ENCODE measurements at regions not wholly inside any gene's neighbourhood (a gene's known extent, or its start where the extent isn't known, plus 50 kb on each side); places are given as distances from the start of the nearest gene placed in this dataset.

DNA sequence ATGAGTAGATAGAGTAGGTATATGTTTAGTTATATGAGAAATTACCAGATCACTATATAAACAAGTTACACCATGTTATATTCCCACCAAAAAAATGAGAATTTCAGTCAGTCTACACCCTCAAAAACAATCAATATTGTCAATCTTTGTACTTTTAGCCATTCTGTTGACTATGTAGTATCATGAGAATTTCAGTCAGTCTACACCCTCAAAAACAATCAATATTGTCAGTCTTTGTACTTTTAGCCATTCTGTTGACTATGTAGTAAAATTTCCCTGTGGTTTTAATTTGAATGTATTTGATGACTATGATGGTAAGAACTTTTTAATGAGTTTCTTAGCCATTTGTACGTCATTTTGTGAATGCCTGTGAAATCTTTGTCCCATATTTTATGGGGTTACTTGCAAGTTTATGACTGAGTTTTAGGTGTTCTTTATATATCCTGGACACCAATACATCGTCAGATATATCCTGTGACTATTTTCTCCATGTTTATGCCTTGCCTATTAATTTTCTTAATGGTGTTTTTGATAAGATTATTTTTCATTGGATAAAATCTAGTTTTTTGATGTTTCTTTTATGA is 528.4 kb upstream of the SPHKAP start:
- Histone ChIP-seq H3K4me1 (no peaks in the 10 kb centered on the region), H3K36me3 (no peaks in the 10 kb centered on the region), H3K9ac (ENCODE audit: low read depth in 2 of 2, low read length in 2 of 2) (no peak overlapping the region), H3K9me3 (no peaks in the 10 kb centered on the region), H3K27me3 (no peaks in the 10 kb centered on the region), H3K4me3 (no peak overlapping the region), H3K27ac (no peak overlapping the region)
- no peak for DNase-seq
- TF ChIP-seq, protein P1, sequence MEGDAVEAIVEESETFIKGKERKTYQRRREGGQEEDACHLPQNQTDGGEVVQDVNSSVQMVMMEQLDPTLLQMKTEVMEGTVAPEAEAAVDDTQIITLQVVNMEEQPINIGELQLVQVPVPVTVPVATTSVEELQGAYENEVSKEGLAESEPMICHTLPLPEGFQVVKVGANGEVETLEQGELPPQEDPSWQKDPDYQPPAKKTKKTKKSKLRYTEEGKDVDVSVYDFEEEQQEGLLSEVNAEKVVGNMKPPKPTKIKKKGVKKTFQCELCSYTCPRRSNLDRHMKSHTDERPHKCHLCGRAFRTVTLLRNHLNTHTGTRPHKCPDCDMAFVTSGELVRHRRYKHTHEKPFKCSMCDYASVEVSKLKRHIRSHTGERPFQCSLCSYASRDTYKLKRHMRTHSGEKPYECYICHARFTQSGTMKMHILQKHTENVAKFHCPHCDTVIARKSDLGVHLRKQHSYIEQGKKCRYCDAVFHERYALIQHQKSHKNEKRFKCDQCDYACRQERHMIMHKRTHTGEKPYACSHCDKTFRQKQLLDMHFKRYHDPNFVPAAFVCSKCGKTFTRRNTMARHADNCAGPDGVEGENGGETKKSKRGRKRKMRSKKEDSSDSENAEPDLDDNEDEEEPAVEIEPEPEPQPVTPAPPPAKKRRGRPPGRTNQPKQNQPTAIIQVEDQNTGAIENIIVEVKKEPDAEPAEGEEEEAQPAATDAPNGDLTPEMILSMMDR (IDR thresholded peaks at IDR 0.05), result no peak
- intact Hi-C loops (cut with DNase I), result no loop called here

DNA sequence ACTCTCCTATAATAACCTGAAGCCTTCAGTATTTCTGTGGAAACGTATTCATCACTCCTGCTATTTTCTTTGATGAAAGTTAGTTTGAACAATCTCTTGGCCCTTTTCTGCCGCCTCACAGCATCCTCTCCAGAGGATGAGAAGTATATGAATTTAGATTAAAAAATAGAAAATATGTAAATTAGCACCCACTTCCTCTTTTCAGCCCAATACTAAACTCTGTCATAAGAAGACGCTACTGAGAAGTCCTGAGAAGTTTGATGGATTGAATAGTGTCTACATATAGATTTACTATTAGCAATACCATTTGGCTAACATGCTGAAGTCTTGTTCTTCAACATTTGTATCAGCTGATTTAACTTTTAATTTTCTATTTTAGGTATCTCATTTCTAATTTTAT is 526.4 kb upstream of the SPHKAP start:
- H3K27ac ChIP-seq, result no peak overlapping the region
- H3K27me3 ChIP-seq, result no peaks in the 10 kb centered on the region
- no peaks in the 10 kb centered on the region for H3K36me3 ChIP-seq
- intact Hi-C loops (cut with DNase I), result no loop called here
- no peak overlapping the region for H3K9ac ChIP-seq (ENCODE audit: low read depth in 2 of 2, low read length in 2 of 2)
- no peaks in the 10 kb centered on the region for H3K4me1 ChIP-seq
- no peak for DNase-seq
- H3K9me3 ChIP-seq, result no peaks in the 10 kb centered on the region
- no peak overlapping the region for H3K4me3 ChIP-seq
- TF ChIP-seq, protein P1 (IDR thresholded peaks at IDR 0.05), result no peak

DNA sequence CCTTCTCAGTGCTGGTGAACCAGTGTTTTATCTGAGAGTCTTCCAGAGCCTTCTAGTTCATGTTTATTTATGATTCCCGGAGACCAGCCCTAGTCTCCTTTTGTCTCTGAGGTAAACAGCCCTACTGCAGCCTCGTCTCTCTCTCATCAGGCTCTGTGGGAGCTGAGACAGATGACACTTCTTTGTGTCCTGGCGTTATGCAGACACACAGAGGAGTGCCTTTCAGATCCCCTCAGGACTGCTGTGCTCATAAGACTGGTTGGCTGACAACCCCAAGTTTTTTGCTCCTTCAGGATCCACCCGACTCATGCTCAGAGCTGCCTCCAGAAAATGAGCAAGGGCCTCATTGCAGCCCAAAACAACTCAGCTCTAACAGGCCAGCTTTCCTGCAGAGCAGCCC is 523.8 kb upstream of the SPHKAP start:
- TF ChIP-seq, protein P1 (IDR thresholded peaks at IDR 0.05), result no peak
- no peak for DNase-seq
- Histone ChIP-seq H3K4me1 (no peaks in the 10 kb centered on the region), H3K36me3 (no peaks in the 10 kb centered on the region), H3K9me3 (no peaks in the 10 kb centered on the region), H3K27ac (no peak overlapping the region), H3K27me3 (no peaks in the 10 kb centered on the region), H3K9ac (ENCODE audit: low read depth in 2 of 2, low read length in 2 of 2) (no peak overlapping the region), H3K4me3 (no peak overlapping the region)
- intact Hi-C loops (cut with DNase I), result no loop called here

DNA sequence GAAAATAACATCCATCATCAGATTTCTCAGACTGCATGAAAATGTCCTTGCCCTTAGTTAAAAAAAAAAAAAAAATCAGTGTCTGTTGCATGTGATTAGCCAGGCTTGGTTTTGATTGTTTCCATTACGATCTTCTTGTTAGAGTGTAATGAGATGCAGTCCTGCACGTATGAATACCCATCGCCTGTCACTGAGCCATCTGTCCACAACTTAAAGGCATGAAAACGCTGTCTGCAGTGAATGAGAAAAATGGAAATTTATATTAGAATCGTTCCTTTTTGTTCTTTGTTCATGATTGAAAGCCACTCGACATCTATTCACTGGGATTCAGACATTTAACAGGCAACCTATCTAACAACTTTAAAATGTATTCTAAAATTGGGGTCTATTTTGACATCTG is 521.7 kb upstream of the SPHKAP start:
- H3K36me3 ChIP-seq, result no peaks in the 10 kb centered on the region
- H3K4me3 ChIP-seq, result no peak overlapping the region
- intact Hi-C loops (cut with DNase I), result no loop called here
- H3K9ac ChIP-seq (ENCODE audit: low read depth in 2 of 2, low read length in 2 of 2), result no peak overlapping the region
- no peak for DNase-seq
- TF ChIP-seq, protein P1 (IDR thresholded peaks at IDR 0.05), result no peak
- no peaks in the 10 kb centered on the region for H3K9me3 ChIP-seq
- H3K27ac ChIP-seq, result no peak overlapping the region
- H3K4me1 ChIP-seq, result no peaks in the 10 kb centered on the region
- H3K27me3 ChIP-seq, result no peaks in the 10 kb centered on the region

DNA sequence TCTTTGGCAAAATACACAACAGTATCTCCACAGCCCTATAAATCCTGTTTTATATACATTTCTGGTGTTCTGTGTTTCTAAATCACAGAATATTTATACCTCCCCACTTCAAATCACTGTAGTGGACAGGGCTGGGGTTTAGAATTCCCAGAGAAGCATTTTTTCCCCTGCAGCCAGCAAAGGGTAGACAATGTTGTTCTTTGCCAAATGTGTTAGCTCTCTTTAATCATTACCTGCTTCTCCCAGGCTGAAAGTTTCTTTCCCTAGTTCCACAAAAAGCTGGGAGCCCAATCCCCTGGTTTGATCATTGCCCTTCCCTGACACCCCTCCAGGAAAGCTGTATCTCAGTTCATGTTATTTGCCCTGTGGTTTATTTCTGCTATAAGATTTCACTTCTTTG is 520.0 kb upstream of the SPHKAP start:
- intact Hi-C loops (cut with DNase I), result no loop called here
- H3K4me1 ChIP-seq, result no peaks in the 10 kb centered on the region
- TF ChIP-seq, protein P1 (IDR thresholded peaks at IDR 0.05), result no peak
- H3K9me3 ChIP-seq, result no peaks in the 10 kb centered on the region
- no peak overlapping the region for H3K27ac ChIP-seq
- DNase-seq, result no peak
- no peaks in the 10 kb centered on the region for H3K36me3 ChIP-seq
- H3K4me3 ChIP-seq, result no peak overlapping the region
- no peaks in the 10 kb centered on the region for H3K27me3 ChIP-seq
- no peak overlapping the region for H3K9ac ChIP-seq (ENCODE audit: low read depth in 2 of 2, low read length in 2 of 2)
